ENCODE measurements at regions not wholly inside any gene's neighbourhood (a gene's known extent, or its start where the extent isn't known, plus 50 kb on each side); places are given as distances from the start of the nearest gene placed in this dataset.

- no peak for DNase-seq (ENCODE audit: low read depth in 1 of 2, low spot score in 1 of 2)
These were observed 118.1 kb downstream of the ZNF621 start for GRCh38 chr3:40642812-40643211.

DNA sequence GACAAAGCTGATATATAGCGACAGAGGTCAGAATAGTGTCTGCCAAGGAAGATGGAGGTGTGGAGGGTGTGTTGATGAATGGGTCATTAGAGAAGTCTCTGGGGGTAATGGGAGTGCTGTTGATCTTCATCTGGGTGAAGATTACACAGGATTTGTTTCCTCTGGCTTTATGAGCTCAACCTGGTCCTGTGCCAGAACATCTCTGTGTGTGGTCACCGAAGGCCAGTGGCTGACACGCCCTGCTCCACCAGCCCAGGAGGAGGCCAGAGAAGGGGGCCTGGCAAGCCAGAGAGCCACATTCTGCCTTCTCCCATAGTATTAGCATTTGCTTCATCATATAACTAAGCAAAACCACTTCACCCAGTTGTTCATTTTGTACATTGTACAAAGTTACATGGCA, 121.1 kb downstream of the ZNF621 start:
- no peak for DNase-seq (ENCODE audit: low read depth in 1 of 2, low spot score in 1 of 2)

GRCh38 chr3:40649346-40649745, 124.6 kb downstream of the ZNF621 start:
- no peak for DNase-seq (ENCODE audit: low read depth in 1 of 2, low spot score in 1 of 2)

DNA sequence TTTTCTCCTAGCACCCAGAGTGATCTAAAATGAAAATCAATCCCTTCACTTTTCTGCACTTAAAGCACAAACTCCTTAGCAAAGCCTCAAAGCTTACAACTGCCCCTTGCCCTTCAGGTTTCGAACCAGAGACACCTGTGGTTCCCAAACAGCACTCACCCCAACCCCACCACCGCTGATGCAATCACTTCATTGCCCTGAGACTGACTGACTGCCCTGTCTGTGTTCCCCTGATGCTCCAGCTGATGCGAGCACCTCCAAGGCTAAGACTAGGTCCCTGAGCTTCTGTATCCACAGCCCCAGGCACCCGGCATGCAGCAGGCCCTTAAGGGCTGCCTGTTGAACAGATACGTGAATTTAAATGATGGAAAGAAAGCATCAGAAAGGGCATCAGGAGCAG, 127.3 kb downstream of the ZNF621 start:
- no peak for DNase-seq (ENCODE audit: low read depth in 1 of 2, low spot score in 1 of 2)

DNA sequence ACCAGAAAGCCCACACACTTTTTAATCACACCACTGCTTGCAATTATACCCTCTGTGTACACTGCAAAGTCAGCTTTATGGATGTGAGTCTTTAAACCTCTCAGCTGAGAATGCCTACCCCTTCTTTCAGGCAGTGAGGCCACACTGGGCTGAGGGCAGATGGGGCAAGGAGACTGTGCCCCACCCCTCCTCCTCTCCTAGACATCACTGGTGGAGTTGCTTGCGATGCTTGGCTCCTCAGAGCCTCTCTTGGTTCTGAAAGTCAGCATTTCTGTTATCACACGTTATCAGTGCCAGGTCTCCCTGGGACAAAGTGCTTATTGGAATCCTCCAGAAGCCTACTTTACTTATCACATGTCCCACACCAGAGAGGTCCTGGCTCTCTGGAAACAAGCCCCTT, 128.2 kb downstream of the ZNF621 start:
- no peak for DNase-seq (ENCODE audit: low read depth in 1 of 2, low spot score in 1 of 2)

- no peak for DNase-seq (ENCODE audit: low read depth in 1 of 2, low spot score in 1 of 2)
These were observed 129.1 kb downstream of the ZNF621 start for GRCh38 chr3:40653878-40654277.

DNA sequence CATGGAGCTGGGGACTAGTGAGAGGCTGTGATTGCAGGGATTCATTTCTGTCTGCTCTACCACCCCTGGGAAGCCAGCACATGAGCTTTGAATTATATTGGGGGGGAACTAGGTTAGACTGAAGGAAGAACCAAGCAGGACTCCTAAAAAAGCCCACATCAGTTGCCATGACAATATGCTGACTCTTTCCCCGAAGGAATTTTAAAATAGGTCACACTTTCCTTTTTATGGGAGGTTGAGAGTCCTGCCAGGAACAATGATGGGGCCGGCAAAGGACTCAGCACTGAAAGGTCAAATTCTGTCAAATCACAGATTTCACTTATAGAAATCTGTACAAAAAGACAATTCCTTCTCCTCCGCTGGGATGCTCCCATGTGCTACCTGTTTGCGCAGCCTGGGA, 130.8 kb downstream of the ZNF621 start:
- no peak for DNase-seq (ENCODE audit: low read depth in 1 of 2, low spot score in 1 of 2)

GRCh38 chr3:40657623-40658022, 132.9 kb downstream of the ZNF621 start:
- DNase-seq (ENCODE audit: low read depth in 1 of 2, low spot score in 1 of 2): no peak

DNA sequence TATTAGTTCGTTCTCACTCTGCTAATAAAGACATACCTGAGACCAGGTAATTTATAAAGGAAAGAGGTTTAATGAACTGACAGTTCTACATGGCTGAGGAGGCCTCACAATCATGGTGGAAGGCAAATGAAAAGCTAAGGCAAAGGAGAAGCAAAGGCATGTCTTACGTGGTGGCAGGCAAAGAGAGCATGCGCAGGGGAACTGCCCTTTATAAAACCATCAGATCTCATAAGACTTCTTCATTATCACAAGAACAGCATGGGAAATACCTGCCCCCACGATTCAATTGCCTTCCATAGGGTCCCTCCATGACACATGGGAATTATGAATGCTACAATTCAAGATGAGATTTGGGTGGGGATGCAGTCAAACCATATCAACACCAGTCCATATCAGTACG, 133.5 kb downstream of the ZNF621 start:
- no peak for DNase-seq (ENCODE audit: low read depth in 1 of 2, low spot score in 1 of 2)

DNA sequence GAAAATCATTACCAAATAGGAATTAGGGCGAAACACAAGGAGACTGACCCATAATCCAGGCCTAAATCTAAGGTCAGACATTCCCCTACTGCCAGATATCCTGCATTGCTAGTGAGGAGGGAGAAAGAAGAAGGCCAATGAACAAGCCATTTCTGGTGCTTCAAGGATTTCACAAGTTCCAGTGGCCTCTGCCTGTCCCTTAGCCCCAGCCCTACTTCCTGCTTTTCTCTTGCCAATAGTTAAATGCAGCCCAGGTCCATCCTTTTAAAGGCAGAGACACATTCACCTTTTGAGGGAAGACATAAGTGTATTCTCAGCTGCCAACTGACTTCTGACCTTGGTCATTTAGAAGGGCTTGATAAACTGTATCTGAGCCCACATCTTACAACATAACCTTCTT, 135.8 kb downstream of the ZNF621 start:
- DNase-seq (ENCODE audit: low read depth in 1 of 2, low spot score in 1 of 2): no peak

- DNase-seq (ENCODE audit: low read depth in 1 of 2, low spot score in 1 of 2): no peak
These were observed 136.5 kb downstream of the ZNF621 start for GRCh38 chr3:40661284-40661683.

DNA sequence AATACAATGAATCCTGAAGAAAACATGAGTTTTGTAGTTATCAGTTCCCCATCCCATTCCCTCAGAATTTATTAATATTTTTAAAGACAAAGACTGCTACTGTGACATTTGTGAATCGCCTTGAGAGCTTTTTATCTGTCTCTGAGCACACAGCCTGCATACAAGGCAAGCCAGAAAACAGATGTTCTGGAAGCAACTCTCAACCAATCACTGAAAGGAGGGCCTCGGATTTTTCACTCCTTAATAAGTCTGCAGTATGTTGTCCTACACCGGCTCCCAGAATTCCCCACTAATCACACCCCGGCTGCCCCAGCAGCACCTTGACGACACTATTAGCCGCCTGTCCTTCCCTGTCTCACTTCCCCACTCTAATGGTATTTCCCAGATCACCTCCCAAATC, 138.5 kb downstream of the ZNF621 start:
- no peak for DNase-seq (ENCODE audit: low read depth in 1 of 2, low spot score in 1 of 2)

DNA sequence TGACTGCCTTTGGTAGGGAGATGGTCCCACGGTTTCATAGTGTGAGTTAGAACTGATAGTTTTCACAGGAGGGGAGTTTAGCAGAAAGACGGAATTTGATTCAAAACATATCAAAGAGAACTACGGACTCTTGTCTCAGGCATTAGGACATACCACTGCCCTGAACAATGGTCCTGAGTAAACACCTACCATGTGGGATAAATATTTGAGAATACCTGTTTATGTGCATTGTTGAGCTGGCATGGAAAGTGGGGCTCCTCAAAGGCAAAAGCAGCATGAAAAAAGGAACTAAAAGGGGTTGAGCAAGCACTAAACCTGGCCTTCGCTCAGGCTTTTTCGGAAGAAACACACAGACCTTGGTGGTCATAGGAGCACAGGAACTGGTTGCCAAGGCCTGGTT, 144.4 kb downstream of the ZNF621 start:
- DNase-seq (ENCODE audit: low read depth in 1 of 2, low spot score in 1 of 2): no peak

- DNase-seq (ENCODE audit: low read depth in 1 of 2, low spot score in 1 of 2): no peak
These were observed 148.1 kb downstream of the ZNF621 start for GRCh38 chr3:40672861-40673260.

DNA sequence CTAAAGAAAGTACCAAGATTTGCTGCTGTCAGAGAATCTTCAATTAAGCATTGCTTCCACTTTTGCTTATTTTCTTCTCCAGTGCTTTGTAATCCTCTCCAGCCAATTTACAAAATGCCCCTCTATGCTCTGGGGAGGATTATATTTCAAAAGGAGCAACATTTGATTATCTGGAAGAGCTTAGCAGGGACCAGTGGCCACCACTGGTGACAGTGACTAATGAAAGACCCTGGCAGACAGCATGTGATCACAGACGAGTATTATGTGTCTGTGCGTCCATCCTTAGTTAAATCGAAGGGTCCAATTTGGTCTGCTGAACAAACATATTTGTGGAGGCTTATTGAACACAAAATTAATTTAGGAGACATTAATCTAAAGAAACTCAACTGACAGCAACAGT, 152.6 kb downstream of the ZNF621 start:
- no peak for DNase-seq (ENCODE audit: low read depth in 1 of 2, low spot score in 1 of 2)

DNA sequence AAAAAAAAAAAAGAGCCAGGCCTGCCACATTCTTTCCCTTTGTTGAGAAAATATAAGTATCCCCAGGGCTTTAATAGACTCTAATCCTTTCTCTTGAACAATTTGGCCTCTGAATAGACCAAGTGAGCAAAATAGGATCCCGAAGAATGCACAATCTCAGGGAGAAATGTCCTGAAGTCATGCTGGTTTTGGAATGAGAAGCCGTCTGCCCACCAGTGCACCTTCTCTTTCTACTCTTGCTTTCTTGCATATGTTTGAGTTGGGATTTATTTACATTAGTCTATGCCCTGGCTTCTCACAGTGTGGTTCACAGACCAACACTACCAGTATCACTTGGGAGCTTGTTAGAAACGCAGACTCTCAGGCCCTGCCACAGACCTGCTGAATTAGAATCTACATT, 153.0 kb downstream of the ZNF621 start:
- no peak for DNase-seq (ENCODE audit: low read depth in 1 of 2, low spot score in 1 of 2)

GRCh38 chr3:40679290-40679689, 154.5 kb downstream of the ZNF621 start:
- DNase-seq (ENCODE audit: low read depth in 1 of 2, low spot score in 1 of 2): no peak

- DNase-seq (ENCODE audit: low read depth in 1 of 2, low spot score in 1 of 2): no peak
These were observed 156.2 kb downstream of the ZNF621 start for GRCh38 chr3:40680685-40681657.

DNA sequence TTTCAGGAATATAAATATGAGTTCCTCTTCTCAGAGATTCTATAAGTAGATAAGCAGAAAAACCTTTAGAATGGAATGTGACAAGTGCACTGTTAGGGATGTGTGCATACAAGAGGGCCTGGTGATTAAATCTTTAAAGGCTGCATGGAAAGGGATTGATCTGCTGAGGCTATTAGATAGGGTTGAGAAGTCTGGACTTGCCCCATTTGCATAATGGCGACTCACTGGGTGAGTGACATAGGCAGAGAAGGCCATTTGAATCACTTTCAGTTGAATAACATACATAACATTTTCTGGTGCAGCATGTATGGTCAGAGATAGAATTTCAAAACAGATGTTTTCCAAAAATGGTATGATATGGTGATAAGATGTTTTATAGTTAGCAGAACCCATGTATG, 156.9 kb downstream of the ZNF621 start:
- DNase-seq (ENCODE audit: low read depth in 1 of 2, low spot score in 1 of 2): no peak

DNA sequence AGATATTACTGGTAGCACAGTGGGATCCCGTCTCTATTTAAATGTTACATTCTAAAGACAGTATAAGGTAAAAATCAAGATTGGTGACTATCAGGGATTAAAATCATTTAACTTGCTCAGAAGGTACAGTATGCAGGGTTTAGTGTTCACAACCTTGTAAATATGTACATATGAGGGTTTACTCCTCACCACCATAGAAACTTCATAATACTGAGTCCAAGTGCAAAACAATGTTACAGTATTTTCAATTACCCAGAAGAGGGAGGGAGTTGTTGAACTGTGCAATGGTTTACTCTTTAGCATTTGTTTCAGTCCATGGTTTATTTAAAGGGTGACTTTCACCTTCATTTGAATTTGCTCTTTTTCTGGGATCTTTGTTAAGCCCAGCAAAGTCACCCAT, 165.1 kb downstream of the ZNF621 start:
- DNase-seq (ENCODE audit: low read depth in 1 of 2, low spot score in 1 of 2): no peak

DNA sequence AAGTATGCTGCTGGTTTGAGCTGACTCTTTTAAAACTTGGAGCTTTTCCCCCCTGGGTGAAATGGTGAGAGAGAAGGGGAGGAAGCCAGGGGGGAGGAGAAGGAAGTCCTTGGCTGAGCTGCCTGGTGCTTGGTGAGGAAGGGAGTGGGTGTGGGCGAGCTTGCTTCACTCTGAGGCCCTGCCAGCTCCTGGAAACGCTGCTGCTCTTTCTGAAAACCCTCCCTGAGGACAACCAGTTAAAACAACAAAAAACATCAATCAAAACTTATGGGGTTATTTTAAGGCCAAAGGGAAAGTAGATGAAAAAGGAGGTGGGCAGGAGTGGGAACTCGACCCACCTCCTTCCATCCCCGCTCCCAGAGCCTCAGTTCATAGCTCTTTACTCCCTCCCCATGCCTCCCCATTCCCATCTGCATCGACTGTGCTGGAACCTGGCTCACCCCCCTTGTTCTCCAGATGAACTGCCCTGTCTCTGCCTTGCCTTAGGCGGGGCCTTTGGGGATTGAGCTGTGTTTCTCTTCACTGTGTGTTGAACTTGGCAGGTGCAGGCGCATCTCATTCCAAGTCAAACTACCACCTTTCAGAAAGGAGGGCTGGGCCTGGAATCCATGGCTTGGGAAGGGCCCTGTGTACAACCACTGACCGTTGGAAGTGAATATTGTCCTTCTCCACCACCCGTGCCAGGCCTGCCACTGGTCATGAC, 166.1 kb downstream of the ZNF621 start:
- DNase-seq (ENCODE audit: low read depth in 1 of 2, low spot score in 1 of 2): no peak

GRCh38 chr3:40691452-40691861, 166.7 kb downstream of the ZNF621 start:
- DNase-seq (ENCODE audit: low read depth in 1 of 2, low spot score in 1 of 2): no peak
